RCC 7860 (cell line): ENCODE measurements at regions not wholly inside any gene's neighbourhood (a gene's known extent, or its start where the extent isn't known, plus 50 kb on each side); places are given as distances from the start of the nearest gene placed in this dataset.
"Not testable (repeated sequence)": the region's sequence is repeated elsewhere in the genome, so short reads cannot be mapped to it uniquely, and the experiment has no call there.

Source experiments
- DNase-seq: peaks from one replicate; pipeline ENCODE4 v3.0.0-alpha.2; 2015; ENCODE audit warnings: low spot score
- FAIRE-seq: peaks from 2 replicates; lab custom pipeline; 2012; peaks lifted over from hg19 to GRCh38; lab: Jason Lieb, UNC

DNA sequence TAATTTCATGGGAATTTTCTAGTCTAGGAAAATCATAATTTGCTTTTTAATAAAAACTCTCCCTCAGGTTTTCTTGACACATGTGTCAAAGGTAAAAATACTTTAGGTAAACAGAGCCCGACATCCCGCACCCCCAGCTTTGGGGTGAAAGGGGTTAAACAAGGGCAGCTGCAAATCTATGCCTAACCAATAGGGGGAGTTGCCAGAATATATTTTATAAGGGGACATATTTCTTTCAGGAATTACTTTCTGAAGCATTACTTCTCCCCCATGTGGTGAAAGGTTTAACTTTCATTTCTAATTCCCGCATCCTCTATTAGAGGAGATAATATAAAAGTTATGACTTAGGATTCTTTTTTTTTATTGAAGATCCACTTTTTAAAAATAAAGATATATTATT lies 53.9 kb upstream of the HEPH start:
- FAIRE-seq (peak; percentile 62), DNase-seq (peak; percentile 17)

DNA sequence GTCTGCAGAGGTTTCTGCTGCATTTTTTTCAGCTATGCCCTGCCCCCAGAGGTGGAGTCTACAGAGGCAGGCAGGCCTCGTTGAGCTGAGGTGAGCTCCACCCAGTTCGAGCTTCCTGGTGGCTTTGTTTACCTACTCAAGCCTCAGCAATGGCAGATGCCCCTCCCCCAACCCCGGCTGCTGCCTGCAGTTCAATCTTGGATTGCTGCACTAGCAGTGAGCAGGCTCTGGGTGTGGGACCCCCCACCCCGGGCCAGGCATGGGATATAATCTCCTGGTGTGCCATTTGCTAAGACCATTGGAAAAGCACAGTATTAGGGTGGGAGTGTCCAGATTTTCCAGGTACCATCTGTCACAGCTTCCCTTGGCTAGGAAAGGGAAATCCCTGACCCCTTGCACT lies 56.2 kb upstream of the HEPH start:
- FAIRE-seq, DNase-seq: not testable (repeated sequence)

DNA sequence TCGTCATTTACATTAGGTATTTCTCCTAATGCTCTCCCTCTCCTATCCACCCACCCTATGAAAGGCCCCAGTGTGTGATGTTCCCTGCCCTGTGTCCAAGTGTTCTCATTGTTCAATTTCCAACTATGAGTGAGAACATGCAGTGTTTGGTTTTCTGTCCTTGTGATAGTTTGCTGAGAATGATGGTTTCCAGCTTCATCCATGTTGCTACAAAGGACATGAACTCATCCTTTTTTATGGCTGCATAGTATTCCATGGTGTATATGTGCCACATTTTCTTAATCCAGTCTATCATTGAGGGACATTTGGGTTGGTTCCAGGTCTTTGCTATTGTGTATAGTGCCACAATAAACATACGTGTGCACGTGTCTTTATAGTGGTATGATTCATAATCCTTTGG lies 61.6 kb upstream of the HEPH start:
- not testable (repeated sequence) for FAIRE-seq, DNase-seq

DNA sequence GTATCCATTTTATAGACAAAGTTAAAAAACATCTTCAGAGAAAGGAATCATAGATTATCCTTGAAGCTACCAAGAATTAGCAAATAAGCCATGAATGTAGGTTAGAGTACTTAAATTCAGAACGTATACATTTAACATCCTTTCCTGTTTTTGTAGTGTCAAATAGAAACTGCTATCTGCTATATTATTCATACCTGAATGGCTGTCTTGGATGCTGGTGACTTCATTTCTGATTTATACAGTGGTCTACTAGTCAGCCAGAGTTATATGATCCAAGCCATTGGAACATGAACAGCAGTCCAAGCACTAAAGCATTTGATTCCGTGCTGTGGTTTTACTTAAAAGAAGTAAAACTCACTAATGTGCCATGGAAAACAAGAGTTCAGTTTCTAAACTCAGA lies 58.3 kb upstream of the VSIG4 start:
- no peak for FAIRE-seq
- no peak for DNase-seq

DNA sequence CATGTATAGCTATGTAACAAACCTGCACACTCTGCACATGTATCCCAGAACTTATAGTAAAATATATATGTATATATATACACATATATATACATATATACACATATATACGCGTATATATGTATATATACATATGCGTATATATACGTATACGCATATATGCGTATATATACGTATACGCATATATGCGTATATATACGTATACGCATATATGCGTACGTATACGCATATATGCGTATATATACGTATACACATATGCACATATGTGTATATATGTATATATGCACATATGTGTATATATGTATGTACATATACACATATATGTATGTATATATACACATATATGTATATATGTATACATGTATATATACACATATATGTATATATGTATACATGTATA lies 57.1 kb upstream of the VSIG4 start:
- not testable (repeated sequence) for FAIRE-seq, DNase-seq

DNA sequence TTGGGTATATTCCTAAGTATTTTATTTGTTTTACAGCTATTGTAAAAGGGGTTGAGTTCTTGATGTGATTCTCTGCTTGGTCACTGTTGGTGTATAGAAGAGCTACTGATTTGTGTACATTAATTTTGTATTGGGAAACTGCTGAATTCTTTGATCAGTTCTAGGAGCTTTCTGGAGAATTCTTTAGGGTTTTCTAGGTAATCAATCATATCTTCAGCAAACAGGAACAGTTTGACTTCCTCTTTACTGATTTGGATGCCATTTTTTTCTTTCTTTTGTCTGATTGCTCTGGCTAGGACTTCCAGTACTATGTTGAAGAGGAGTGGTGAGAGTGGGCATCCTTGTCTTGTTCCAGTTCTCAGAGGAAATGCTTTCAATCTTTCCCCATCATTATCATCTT lies 50.1 kb upstream of the VSIG4 start:
- not testable (repeated sequence) for DNase-seq

More for the DNA sequence above, 50.1 kb upstream of the VSIG4 start:
- FAIRE-seq, result not testable (repeated sequence)
